HL-60/S4 treated with retinoic acid at 250 ng/mL for 4 days and 3 days (cell line): ENCODE measurements at regions not wholly inside any gene's neighbourhood (a gene's known extent, or its start where the extent isn't known, plus 50 kb on each side); places are given as distances from the start of the nearest gene placed in this dataset.

Source experiments
- in situ Hi-C: fragments of 300-500 bp; cut with MboI; formaldehyde crosslinking; loops from 2 replicates; pipeline ENCODE4 v1.7.0; 2022; ENCODE audit warnings: low sequenced_read_pairs

DNA sequence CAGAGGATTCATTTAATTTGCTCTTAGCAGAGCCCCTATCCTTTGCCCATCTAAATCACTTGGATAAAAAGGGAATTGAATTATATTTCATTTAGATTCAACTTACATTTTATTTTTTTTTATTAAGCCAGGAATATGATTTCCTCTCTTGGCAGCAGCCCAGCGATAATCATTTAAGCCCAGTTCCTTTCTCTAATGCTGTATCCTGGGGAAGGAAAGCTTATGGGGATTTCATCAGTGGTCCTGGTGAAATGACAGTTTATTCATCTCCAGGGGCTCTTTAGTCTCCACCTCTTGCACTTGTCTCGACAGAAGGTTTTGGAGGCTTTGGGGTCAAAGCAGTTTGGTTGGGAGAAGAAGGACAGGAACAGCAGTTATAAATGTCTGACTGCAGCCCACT lies 50.4 kb upstream of the LRRC8D start:
- in situ Hi-C loops: loop anchor here (25.0 kb wide), 2 partner anchors 133 to 283 kb away; partner anchors contain the start of gene LRRC8C
